ENCODE measurements at regions not wholly inside any gene's neighbourhood (a gene's known extent, or its start where the extent isn't known, plus 50 kb on each side); places are given as distances from the start of the nearest gene placed in this dataset.

DNA sequence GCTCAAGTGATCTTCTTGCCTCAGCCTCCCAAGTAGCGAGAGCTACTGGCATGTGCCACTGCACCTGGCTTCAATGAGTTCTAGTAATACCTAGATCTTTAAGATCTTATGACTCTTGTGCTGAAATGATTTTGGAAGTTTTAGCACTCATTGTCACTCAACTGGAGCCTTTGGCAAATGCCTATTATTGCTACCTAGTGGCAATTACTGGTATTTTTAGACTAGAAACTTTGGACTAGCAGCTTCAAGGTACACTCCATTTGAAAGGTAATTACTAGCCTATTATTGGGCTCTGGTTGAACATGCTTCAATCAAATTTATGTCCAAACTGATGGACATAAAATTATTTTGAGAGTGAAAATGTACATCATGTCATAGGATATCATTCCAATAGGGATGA lies 80.7 kb upstream of the MUCL1 start:
- H3K27ac Mint-ChIP-seq = no peak overlapping the region
- Histone ChIP-seq H3K23me2 (ENCODE audit: insufficient read length, low read depth, low read length, poor library complexity, severe bottlenecking) (no peaks in the 10 kb centered on the region), H3K4ac (ENCODE audit: low read depth, low read length) (no peak overlapping the region), H3K9me3 (ENCODE audit: control insufficient read depth, low read depth, low read length) (no peaks in the 10 kb centered on the region), H3K27me3 (ENCODE audit: insufficient read depth, low read length) (no peaks in the 10 kb centered on the region), H3K4me1 (ENCODE audit: insufficient read depth, low read length) (no peaks in the 10 kb centered on the region), H3K27ac (ENCODE audit: insufficient read length, low read depth, low read length) (no peak overlapping the region), H4K8ac (replicated peaks; ENCODE audit: insufficient read length, low read depth, low read length) (no peak overlapping the region), H2BK5ac (ENCODE audit: insufficient read length, low read length) (no peak overlapping the region), H3K4me2 (ENCODE audit: insufficient read depth, insufficient read length, low read length) (no peak overlapping the region), H4K20me1 (ENCODE audit: control insufficient read depth, insufficient read depth, insufficient read length) (no peaks in the 10 kb centered on the region), H3K14ac (ENCODE audit: insufficient read depth, low read length) (no peak overlapping the region), H3K79me1 (ENCODE audit: insufficient read depth, low read depth, low read length, poor library complexity, severe bottlenecking) (no peaks in the 10 kb centered on the region), H2BK120ac (ENCODE audit: low read depth, low read length, poor library complexity, severe bottlenecking) (no peak overlapping the region), H3K23ac (ENCODE audit: insufficient read length, low read depth, low read length) (no peak overlapping the region), H3K9ac (ENCODE audit: extremely low read depth, insufficient read length, low read length) (no peak overlapping the region), H4K91ac (ENCODE audit: insufficient read length, low read depth, low read length) (no peak overlapping the region), H2BK20ac (ENCODE audit: low read depth, low read length, poor library complexity, severe bottlenecking) (no peak overlapping the region), H3K79me2 (ENCODE audit: insufficient read depth, low read length) (no peaks in the 10 kb centered on the region), H2BK12ac (ENCODE audit: insufficient read length, low read depth, low read length) (no peak overlapping the region), H2AFZ (ENCODE audit: low read length) (no peak overlapping the region), H3T11ph (ENCODE audit: low read length) (no peak overlapping the region), H3K56ac (ENCODE audit: insufficient read length, low read depth, low read length) (no peak overlapping the region), H2AK5ac (ENCODE audit: insufficient read length, low read length) (no peak overlapping the region), H2BK15ac (ENCODE audit: low read depth, low read length) (no peak overlapping the region), H3K18ac (ENCODE audit: insufficient read length, low read depth, low read length) (no peak overlapping the region), H4K5ac (ENCODE audit: insufficient read length, low read depth, low read length) (no peak overlapping the region)
- peaks cover 6 to 20% of the 10 kb centered on the region in 2 experiments; a peak in 4 of 5 replicates for H3K9me3 Mint-ChIP-seq
- H3K27me3 Mint-ChIP-seq (ENCODE audit: low read depth) = peaks cover 12% of the 10 kb centered on the region
- no peaks in the 10 kb centered on the region for H3K4me1 Mint-ChIP-seq
- peaks cover 0 to 12% (median 0%) of the 10 kb centered on the region in 3 experiments; a peak in 4 of 7 replicates for H3K36me3 Mint-ChIP-seq (ENCODE audit: insufficient read depth in 1 of 3, low read depth in 3 of 3)
- no CpG with 5 or more reads among the region's 1 CpG for WGBS (ENCODE audit: extremely low coverage, insufficient read length, low lambda C conversion rate)
- no peak overlapping the region for H3K4me3 Mint-ChIP-seq
- peak; percentile 39 for TF ChIP-seq CTCF (conservative IDR thresholded peaks at IDR 0.05)
- no peak for DNase-seq

Measured in H9 (cell line).